HepG2 (cell line): ENCODE measurements at regions not wholly inside any gene's neighbourhood (a gene's known extent, or its start where the extent isn't known, plus 50 kb on each side); places are given as distances from the start of the nearest gene placed in this dataset.

Experiments used
- ATAC-seq: fragments of 200-7000 bp; cut with Tn5 transposase; 3 replicates; pipeline ENCODE4 v1.9.1; 2020; ENCODE audit warnings: mild to moderate bottlenecking, moderate library complexity
- BruUV-seq: library from RNA; stranded (reverse); fragments of 400-500 nt; replicated peaks from 2 replicates; lab custom pipeline; 2021; lab: Mats Ljungman, UMichigan
- CTCF ChIA-PET: fragments of 300-600 bp; formaldehyde crosslinking; extraction: SDS; loops from one replicate; lab custom pipeline; 2021; ENCODE audit warnings: low total read pairs, inconsistent platforms, low intra/inter-chr PET ratio; lab: Yijun Ruan, JAX
- POLR2A ChIA-PET: fragments of 350-600 bp; sonication (Branson Sonifier 250); formaldehyde crosslinking; loops from one replicate; lab custom pipeline; 2020; ENCODE audit warnings: antibody characterized with exemption, inconsistent platforms; lab: Yijun Ruan, JAX
- DNase-seq: peaks from one replicate; pipeline ENCODE4 v3.0.0-alpha.2; 2015; ENCODE audit warnings: low spot score
- FAIRE-seq: peaks from 3 replicates; lab custom pipeline; 2011; peaks lifted over from hg19 to GRCh38; lab: Jason Lieb, UNC
- H2AFZ ChIP-seq: one replicate; pipeline ENCODE4 v1.6.1; 2011; ENCODE audit warnings: low read length, inconsistent platforms
- H3K27ac ChIP-seq: fragments of 300-600 bp; 3 replicates; pipeline ENCODE4 v1.8.0; 2011; ENCODE audit warnings: mixed run types, mild to moderate bottlenecking, mixed read lengths, low read length, inconsistent platforms; ENCODE audit not compliant: insufficient read depth; ENCODE audit errors: extremely low read length
- H3K27me3 ChIP-seq, 2 experiments: fragments of 200-600 bp in 1 of 2; 2 replicates in 1 of 2; 3 replicates in 1 of 2; pipeline versions ENCODE4 v1.6.0 to v1.8.0; 2011; ENCODE audit warnings: low read length in 2 of 2, mild to moderate bottlenecking in 2 of 2, moderate library complexity in 2 of 2, inconsistent platforms in 1 of 2; ENCODE audit not compliant: insufficient read depth in 2 of 2, control insufficient read depth in 1 of 2
- H3K36me3 ChIP-seq, 2 experiments: fragments of 200-600 bp in 1 of 2; replicated peaks in 1 of 2; 2 replicates in 1 of 2; 3 replicates in 1 of 2; pipeline versions ENCODE4 v1.5.1 to v1.8.0; 2011; ENCODE audit warnings: low read length in 2 of 2, inconsistent platforms in 1 of 2; ENCODE audit not compliant: insufficient read depth in 2 of 2, control insufficient read depth in 1 of 2
- H3K4me1 ChIP-seq: 2 replicates; pipeline ENCODE4 v1.5.1; 2012; ENCODE audit warnings: low read length, inconsistent platforms; ENCODE audit not compliant: insufficient read depth
- H3K4me2 ChIP-seq: 2 replicates; pipeline ENCODE4 v1.6.0; 2011; ENCODE audit warnings: low read depth, low read length, inconsistent platforms
- H3K4me3 ChIP-seq, 3 experiments: fragments of 200-600 bp in 1 of 3; sonication (generic), shearing (Covaris generic) in 1 of 3; replicated peaks in 1 of 3; 2 replicates each; pipeline ENCODE4 v1.5.1; 2011 to 2016; ENCODE audit warnings: low read length in 3 of 3, inconsistent platforms in 2 of 3, low read depth in 2 of 3, mild to moderate bottlenecking in 2 of 3, control low read depth in 1 of 3, mixed read lengths in 1 of 3; ENCODE audit not compliant: insufficient read depth in 1 of 3
- H3K79me2 ChIP-seq: one replicate; pipeline ENCODE4 v1.6.1; 2011; ENCODE audit warnings: low read length, inconsistent platforms; ENCODE audit not compliant: insufficient read depth
- H3K9ac ChIP-seq: 2 replicates; pipeline ENCODE4 v1.6.0; 2011; ENCODE audit warnings: mild to moderate bottlenecking, low read depth, low read length, inconsistent platforms; ENCODE audit not compliant: insufficient read depth
- H3K9me3 ChIP-seq: 2 replicates; pipeline ENCODE4 v1.5.1; 2012; ENCODE audit warnings: mild to moderate bottlenecking, low read length
- H4K20me1 ChIP-seq: 2 replicates; pipeline ENCODE4 v1.6.0; 2011; ENCODE audit warnings: inconsistent platforms, mild to moderate bottlenecking, low read length, moderate library complexity; ENCODE audit not compliant: insufficient read depth
- CEBPZ ChIP-seq: IDR thresholded peaks from 2 replicates; pipeline ENCODE4 v1.6.1; 2012; ENCODE audit warnings: low read length, improper control_type of control experiment
- FIP1L1 ChIP-seq: fragments of 200-400 bp; formaldehyde crosslinking; IDR thresholded peaks from 2 replicates; pipeline ENCODE4 v1.6.1; 2018; ENCODE audit warnings: low read depth, mild to moderate bottlenecking, low read length, moderate library complexity, borderline replicate concordance; ENCODE audit not compliant: insufficient read depth
- KLF12 ChIP-seq: sonication (generic); formaldehyde crosslinking; IDR thresholded peaks from 2 replicates; pipeline ENCODE4 v1.4.0; 2020; ENCODE audit warnings: missing genetic modification reagents, borderline replicate concordance
- RORA ChIP-seq: sonication (generic); formaldehyde crosslinking; IDR thresholded peaks from 2 replicates; pipeline ENCODE4 v1.5.0; 2020; ENCODE audit warnings: mild to moderate bottlenecking, missing genetic modification reagents, moderate library complexity
- ZNF616 ChIP-seq: sonication (generic); formaldehyde crosslinking; IDR thresholded peaks from 2 replicates; pipeline ENCODE4 v1.5.0; 2020; ENCODE audit warnings: low read depth, mild to moderate bottlenecking, missing genetic modification reagents
- WGBS: methylation state at CpG from one replicate; pipeline ENCODE4 v1.1.6; 2017; ENCODE audit warnings: low lambda C conversion rate; 5-methylcytosine and 5-hydroxymethylcytosine counted together
- in situ Hi-C: cut with HindIII; loops from 2 replicates; pipeline ENCODE4 v1.10.0; 2017; ENCODE audit warnings: low pct_unique_long_range_greater_than_20kb; ENCODE audit not compliant: extremely low pct_ligation_motif_present
- intact Hi-C: fragments of 100-400 bp; cut with micrococcal nuclease; formaldehyde crosslinking; loops from one replicate; pipeline ENCODE4 v1.10.0; 2022; ENCODE audit not compliant: unreplicated experiment
- TF ChIP-seq, protein P1 (sequence below): sonication (generic); formaldehyde crosslinking; IDR thresholded peaks from 2 replicates; pipeline ENCODE4 v1.5.0; 2020; ENCODE audit warnings: missing genetic modification reagents
- TF ChIP-seq, protein P2 (sequence below): IDR thresholded peaks from 2 replicates; pipeline ENCODE4 v1.6.1; 2016

DNA sequence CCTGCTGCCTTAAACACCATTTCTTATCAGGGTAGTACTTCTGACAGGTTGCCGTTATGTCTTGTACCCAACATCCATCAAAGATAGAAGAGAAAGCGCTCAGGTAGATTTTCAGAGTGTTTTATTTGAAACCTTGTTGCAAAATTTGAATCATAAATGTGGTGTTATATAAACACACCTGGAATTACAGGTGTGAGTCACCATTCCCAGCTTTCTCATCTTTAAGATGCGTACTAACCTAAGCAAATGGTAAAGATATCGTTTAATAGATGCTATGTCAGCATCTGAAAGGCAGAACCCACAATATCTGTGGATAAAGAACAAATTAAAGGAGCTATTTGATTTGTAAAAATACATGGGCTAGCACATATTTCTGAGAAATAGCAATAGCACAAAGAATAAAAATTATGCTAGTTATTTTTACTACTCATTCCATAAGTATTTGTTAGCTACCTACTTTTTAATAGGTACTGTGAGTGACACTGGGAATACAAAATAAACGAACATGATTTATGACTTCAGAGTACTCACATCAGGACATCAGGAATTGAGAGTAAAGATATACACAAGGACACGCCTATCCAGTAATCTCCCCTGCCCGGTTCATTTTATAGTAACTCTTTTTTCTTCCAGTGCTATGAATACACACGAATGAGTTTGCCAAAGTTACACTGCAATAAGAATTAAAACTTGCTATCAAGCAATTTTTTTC, 193.8 kb downstream of the RBM43 start:
- DNase-seq (no peak), ATAC-seq (no peak), FAIRE-seq (no peak)
- Histone ChIP-seq H3K4me3 (no peak overlapping the region), H3K9ac (no peak overlapping the region), H3K9me3 (no peaks in the 10 kb centered on the region), H4K20me1 (no peaks in the 10 kb centered on the region), H3K27me3 (no peaks in the 10 kb centered on the region), H3K4me1 (no peaks in the 10 kb centered on the region), H3K27ac (no peak overlapping the region), H2AFZ (no peak overlapping the region), H3K4me2 (no peak overlapping the region), H3K79me2 (no peaks in the 10 kb centered on the region), H3K36me3 (no peaks in the 10 kb centered on the region)
- in situ Hi-C loops (no loop called here), intact Hi-C loops (no loop called here)
- no TSS peak for BruUV-seq
- CTCF ChIA-PET: no interaction called here
- TF ChIP-seq ZNF616 (CRISPR knock-in tag) (no peak), KLF12 (CRISPR knock-in tag) (no peak), CEBPZ (no peak), FIP1L1 (no peak), RORA (CRISPR knock-in tag) (no peak)
- TF ChIP-seq, protein P1, sequence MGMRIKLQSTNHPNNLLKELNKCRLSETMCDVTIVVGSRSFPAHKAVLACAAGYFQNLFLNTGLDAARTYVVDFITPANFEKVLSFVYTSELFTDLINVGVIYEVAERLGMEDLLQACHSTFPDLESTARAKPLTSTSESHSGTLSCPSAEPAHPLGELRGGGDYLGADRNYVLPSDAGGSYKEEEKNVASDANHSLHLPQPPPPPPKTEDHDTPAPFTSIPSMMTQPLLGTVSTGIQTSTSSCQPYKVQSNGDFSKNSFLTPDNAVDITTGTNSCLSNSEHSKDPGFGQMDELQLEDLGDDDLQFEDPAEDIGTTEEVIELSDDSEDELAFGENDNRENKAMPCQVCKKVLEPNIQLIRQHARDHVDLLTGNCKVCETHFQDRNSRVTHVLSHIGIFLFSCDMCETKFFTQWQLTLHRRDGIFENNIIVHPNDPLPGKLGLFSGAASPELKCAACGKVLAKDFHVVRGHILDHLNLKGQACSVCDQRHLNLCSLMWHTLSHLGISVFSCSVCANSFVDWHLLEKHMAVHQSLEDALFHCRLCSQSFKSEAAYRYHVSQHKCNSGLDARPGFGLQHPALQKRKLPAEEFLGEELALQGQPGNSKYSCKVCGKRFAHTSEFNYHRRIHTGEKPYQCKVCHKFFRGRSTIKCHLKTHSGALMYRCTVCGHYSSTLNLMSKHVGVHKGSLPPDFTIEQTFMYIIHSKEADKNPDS (CRISPR knock-in tag): no peak
- TF ChIP-seq, protein P2, sequence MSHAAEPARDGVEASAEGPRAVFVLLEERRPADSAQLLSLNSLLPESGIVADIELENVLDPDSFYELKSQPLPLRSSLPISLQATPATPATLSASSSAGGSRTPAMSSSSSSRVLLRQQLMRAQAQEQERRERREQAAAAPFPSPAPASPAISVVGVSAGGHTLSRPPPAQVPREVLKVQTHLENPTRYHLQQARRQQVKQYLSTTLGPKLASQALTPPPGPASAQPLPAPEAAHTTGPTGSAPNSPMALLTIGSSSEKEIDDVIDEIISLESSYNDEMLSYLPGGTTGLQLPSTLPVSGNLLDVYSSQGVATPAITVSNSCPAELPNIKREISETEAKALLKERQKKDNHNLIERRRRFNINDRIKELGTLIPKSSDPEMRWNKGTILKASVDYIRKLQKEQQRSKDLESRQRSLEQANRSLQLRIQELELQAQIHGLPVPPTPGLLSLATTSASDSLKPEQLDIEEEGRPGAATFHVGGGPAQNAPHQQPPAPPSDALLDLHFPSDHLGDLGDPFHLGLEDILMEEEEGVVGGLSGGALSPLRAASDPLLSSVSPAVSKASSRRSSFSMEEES: no peak
- POLR2A ChIA-PET: no interaction called here
- WGBS: 10% methylated on average over 8 of the region's 8 CpGs
